Fibroblast of the aortic adventitia (primary cell): ENCODE measurements at regions not wholly inside any gene's neighbourhood (a gene's known extent, or its start where the extent isn't known, plus 50 kb on each side); places are given as distances from the start of the nearest gene placed in this dataset.

Experiments
- DNase-seq: peaks from one replicate; pipeline ENCODE4 v3.0.0-alpha.2; 2010; ENCODE audit warnings: low read depth
- H3K4me3 ChIP-seq: 2 replicates; pipeline ENCODE4 v1.5.1; 2011; ENCODE audit warnings: low read depth, mild to moderate bottlenecking, control low read depth, low read length, moderate library complexity
- TF ChIP-seq, protein P1 (sequence below): IDR thresholded peaks from 2 replicates; pipeline ENCODE4 v1.5.1; 2011; ENCODE audit warnings: mild to moderate bottlenecking, low read length, control low read depth, inconsistent platforms; ENCODE audit not compliant: insufficient read depth

DNA sequence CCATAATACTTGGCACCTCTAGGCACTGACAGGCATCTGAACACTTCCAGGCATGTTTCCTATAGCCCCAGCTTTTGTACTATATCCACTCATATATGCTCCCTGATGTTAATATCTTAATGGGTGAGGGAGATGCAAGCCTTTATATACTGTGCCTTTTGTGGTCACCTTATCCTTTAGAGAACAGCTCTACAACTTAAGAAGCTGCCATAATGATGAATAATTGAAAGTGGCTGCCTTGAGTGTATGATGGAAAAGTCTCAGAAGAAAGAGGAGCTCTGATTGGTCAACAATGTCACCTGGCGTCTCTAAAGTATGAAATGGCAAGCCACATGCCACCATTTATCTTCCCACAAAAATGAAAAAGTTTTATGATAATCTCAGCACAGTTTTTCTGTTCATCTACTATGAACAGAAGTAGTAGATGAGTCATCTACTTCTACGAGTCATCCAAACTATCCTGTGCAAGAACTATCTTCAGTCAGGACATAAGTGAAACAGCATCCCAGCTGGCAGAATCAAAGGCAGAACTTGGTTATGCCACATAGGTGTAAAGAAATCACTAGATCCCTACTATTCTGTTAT lies 997.9 kb upstream of the CELF4 start:
- TF ChIP-seq, protein P1, sequence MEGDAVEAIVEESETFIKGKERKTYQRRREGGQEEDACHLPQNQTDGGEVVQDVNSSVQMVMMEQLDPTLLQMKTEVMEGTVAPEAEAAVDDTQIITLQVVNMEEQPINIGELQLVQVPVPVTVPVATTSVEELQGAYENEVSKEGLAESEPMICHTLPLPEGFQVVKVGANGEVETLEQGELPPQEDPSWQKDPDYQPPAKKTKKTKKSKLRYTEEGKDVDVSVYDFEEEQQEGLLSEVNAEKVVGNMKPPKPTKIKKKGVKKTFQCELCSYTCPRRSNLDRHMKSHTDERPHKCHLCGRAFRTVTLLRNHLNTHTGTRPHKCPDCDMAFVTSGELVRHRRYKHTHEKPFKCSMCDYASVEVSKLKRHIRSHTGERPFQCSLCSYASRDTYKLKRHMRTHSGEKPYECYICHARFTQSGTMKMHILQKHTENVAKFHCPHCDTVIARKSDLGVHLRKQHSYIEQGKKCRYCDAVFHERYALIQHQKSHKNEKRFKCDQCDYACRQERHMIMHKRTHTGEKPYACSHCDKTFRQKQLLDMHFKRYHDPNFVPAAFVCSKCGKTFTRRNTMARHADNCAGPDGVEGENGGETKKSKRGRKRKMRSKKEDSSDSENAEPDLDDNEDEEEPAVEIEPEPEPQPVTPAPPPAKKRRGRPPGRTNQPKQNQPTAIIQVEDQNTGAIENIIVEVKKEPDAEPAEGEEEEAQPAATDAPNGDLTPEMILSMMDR, result no peak
- H3K4me3 ChIP-seq, result no peak overlapping the region
- DNase-seq, result no peak

DNA sequence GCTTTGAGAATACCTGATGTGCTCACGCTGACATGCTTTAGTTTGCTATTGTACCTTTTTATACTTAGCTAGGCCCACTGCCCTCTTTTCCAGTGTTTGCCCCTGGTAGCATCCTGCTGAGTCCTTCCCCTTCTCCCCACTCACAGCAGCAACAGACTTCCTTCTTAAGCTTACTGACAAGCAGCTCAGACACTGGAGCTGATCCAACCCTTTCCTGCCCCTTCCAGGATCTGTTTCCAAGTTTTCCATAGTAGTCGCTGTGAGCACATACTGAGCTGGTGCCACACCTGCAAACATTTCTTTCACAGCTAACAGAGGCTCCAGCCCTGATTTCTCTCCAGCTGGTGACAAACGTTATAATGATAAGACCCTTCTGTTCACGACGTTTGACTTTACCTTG lies 991.4 kb upstream of the CELF4 start:
- H3K4me3 ChIP-seq, result no peak overlapping the region
- TF ChIP-seq, protein P1, result no peak
- DNase-seq, result no peak

DNA sequence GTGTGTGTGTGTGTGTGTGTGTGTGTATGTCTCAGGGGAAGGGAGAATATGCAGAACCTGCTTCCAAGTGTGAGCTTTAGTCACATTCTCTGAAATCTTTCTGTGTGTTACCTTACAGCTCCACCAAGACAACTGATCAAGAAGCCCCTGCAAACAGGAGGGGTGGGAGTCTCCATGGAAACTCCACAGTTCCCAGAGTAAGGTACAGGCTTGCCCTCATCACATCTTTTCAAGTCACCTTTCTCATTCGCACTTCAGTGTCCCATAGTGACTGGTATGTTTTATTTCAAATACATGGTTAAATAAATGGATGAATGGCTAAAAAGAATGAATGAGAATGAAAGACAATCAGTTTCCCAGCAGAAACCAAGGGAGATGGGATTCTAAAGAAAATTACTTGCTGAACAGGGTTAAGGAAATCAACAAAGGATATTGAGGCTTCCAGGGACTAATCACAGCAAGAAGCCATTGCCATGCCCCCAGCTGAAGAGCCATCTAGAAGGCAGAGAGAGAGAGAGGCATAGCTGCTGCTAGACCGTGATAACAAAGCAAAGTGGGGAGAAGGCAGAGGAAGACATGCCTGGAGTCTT lies 987.2 kb upstream of the CELF4 start:
- TF ChIP-seq, protein P1, result no peak
- no peak for DNase-seq
- no peak overlapping the region for H3K4me3 ChIP-seq

DNA sequence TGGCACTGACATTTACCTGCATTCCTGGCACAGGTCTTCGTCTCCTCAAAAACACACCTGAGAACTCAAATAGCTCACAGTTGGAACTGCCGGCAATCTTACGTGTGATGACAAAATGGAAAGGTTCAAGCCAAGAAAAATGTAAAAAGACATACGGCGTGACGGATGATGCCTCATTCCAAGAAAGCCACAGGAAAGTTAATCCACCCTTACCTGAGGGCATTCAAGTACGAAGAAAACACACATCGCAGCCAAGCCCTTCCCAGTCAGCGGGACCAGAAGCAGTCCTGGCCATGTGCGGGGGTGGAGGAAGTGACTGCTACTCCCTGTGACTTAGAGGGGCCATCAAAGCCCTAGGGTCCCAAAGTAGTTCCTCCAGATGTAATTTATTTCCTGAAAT lies 986.3 kb upstream of the CELF4 start:
- DNase-seq, result no peak
- TF ChIP-seq, protein P1, result no peak

DNA sequence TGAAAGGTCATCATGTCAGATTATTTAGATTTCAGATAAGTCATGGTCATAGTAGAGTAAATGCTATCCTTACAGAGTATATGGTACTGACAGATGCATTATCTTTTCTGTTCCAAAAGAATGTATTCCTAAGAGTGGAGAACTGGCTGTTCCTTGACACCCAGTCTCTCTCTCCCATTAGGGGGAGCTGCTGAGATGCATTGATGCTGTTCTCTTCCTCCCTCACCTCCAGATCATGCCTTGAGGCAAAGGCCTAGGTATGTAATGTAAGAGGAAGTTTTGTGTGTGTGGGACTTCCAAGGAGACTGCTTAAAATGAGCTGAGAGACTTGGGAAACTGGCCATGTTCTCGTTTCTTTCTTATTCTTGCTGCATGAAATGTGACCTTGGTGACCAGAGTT lies 979.5 kb upstream of the CELF4 start:
- TF ChIP-seq, protein P1, result no peak
- H3K4me3 ChIP-seq, result no peak overlapping the region
- DNase-seq, result no peak

More for the DNA sequence above, 986.3 kb upstream of the CELF4 start:
- H3K4me3 ChIP-seq, result no peak overlapping the region

DNA sequence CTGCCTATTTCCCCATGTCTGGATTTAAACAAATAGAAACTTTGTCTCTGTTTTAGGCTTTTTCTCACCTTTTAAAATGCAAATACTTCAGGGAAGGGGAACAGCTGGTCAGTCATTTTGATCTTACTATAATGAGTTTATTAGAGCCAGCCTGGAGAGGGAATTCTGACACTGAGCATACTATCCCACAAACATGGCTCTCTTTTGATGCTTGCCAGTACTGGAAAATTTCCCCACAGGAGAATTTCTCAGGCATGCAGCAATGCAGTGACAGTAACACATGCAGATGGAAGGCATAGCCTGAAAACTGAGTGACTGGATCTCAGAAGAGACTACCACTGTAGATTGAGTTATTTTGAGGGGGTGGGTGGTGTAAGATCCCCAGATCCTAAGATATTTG lies 974.3 kb upstream of the CELF4 start:
- no peak for DNase-seq
- no peak overlapping the region for H3K4me3 ChIP-seq
- TF ChIP-seq, protein P1, result no peak

DNA sequence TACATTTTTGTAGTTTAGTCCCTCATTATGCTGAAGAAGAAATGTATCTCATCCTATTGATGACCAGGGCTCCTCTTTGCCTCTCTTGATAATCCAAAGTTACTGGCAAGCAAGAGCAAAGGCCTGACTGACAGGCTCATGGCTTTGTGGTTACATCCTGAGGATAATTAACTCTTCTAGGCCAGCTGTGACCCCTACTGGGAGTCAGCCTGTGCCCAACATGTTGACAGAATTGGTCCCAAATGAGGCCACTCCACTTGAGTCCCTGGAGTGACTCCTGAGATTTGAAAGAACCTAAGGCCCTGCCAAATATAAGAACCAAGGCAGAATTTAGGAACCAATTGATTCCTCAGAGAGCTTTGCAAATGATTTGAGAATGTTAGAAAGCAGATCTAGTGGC lies 973.8 kb upstream of the CELF4 start:
- no peak for DNase-seq
- no peak overlapping the region for H3K4me3 ChIP-seq
- TF ChIP-seq, protein P1, result no peak
